ENCODE measurements at regions not wholly inside any gene's neighbourhood (a gene's known extent, or its start where the extent isn't known, plus 50 kb on each side); places are given as distances from the start of the nearest gene placed in this dataset.
"Not testable (repeated sequence)": the region's sequence is repeated elsewhere in the genome, so short reads cannot be mapped to it uniquely, and the experiment has no call there.

- no peak overlapping the region for H3K4me3 ChIP-seq (ENCODE audit: low read length)
- TF ChIP-seq CTCF (IDR thresholded peaks at IDR 0.05; ENCODE audit: insufficient read depth, low read depth, low read length, missing control alignments) = no peak
- DNase-seq (ENCODE audit: low read depth) = no peak
Observed at GRCh38 chr2:18971069-18971378, 381.7 kb upstream of the NT5C1B start.

- no peak overlapping the region for H3K4me3 ChIP-seq (ENCODE audit: low read length)
- DNase-seq (ENCODE audit: low read depth) = no peak
- TF ChIP-seq CTCF (IDR thresholded peaks at IDR 0.05; ENCODE audit: insufficient read depth, low read depth, low read length, missing control alignments) = no peak
Observed at GRCh38 chr2:18966131-18966530, 376.8 kb upstream of the NT5C1B start.

GRCh38 chr2:18963739-18964256 lies 374.4 kb upstream of the NT5C1B start:
- DNase-seq (ENCODE audit: low read depth) = not testable (repeated sequence)

GRCh38 chr2:18961991-18962421 lies 372.6 kb upstream of the NT5C1B start:
- no peak overlapping the region for H3K4me3 ChIP-seq (ENCODE audit: low read length)
- DNase-seq (ENCODE audit: low read depth) = no peak
- no peak for TF ChIP-seq CTCF (IDR thresholded peaks at IDR 0.05; ENCODE audit: insufficient read depth, low read depth, low read length, missing control alignments)

More at GRCh38 chr2:18963739-18964256, 374.4 kb upstream of the NT5C1B start:
- not testable (repeated sequence) for H3K4me3 ChIP-seq (ENCODE audit: low read length)

GRCh38 chr2:18959952-18960717 lies 370.8 kb upstream of the NT5C1B start:
- H3K4me3 ChIP-seq (ENCODE audit: low read length) = no peak overlapping the region
- DNase-seq (ENCODE audit: low read depth) = peak; percentile 88
- no peak for TF ChIP-seq CTCF (IDR thresholded peaks at IDR 0.05; ENCODE audit: insufficient read depth, low read depth, low read length, missing control alignments)

- no peak for DNase-seq (ENCODE audit: low read depth)
- no peak for TF ChIP-seq CTCF (IDR thresholded peaks at IDR 0.05; ENCODE audit: insufficient read depth, low read depth, low read length, missing control alignments)
- no peak overlapping the region for H3K4me3 ChIP-seq (ENCODE audit: low read length)
Observed at GRCh38 chr2:18959200-18959599, 369.8 kb upstream of the NT5C1B start.

- DNase-seq (ENCODE audit: low read depth) = no peak
- TF ChIP-seq CTCF (IDR thresholded peaks at IDR 0.05; ENCODE audit: insufficient read depth, low read depth, low read length, missing control alignments) = no peak
- no peak overlapping the region for H3K4me3 ChIP-seq (ENCODE audit: low read length)
Observed at GRCh38 chr2:18957909-18958308, 368.5 kb upstream of the NT5C1B start.
